ENCODE measurements at regions not wholly inside any gene's neighbourhood (a gene's known extent, or its start where the extent isn't known, plus 50 kb on each side); places are given as distances from the start of the nearest gene placed in this dataset.

GRCh38 chr10:57260175-57260574, 899.1 kb upstream of the ZWINT start:
- no peaks in the 10 kb centered on the region for H3K9me3 ChIP-seq
- no peaks in the 10 kb centered on the region for H3K36me3 ChIP-seq
- 86 to 87% methylated on average over 2 of the region's 2 CpGs for WGBS, 2 donors
- no peak overlapping the region for H3K4me3 ChIP-seq
- intact Hi-C loops (cut with DNase I): no loop called here
- H3K27me3 ChIP-seq: no peaks in the 10 kb centered on the region
- no peak overlapping the region for H3K27ac ChIP-seq
- H3K4me1 ChIP-seq: no peaks in the 10 kb centered on the region
- DNase-seq: no peak
- TF ChIP-seq CTCF (IDR thresholded peaks at IDR 0.05) (no peak), POLR2A (IDR thresholded peaks at IDR 0.05) (no peak)

- H3K27me3 ChIP-seq: no peaks in the 10 kb centered on the region
- H3K4me3 ChIP-seq: no peak overlapping the region
- no peak for TF ChIP-seq CTCF (IDR thresholded peaks at IDR 0.05)
- intact Hi-C loops (cut with DNase I): no loop called here
- 59 to 86% methylated on average over 6 to 7 of the region's 32 CpGs for WGBS, 2 donors
- no peak for DNase-seq
- H3K27ac ChIP-seq: no peak overlapping the region
- peaks cover 0 to 7% (median 0%) of the 10 kb centered on the region in 3 donors for H3K9me3 ChIP-seq
- H3K4me1 ChIP-seq: no peaks in the 10 kb centered on the region
- no peaks in the 10 kb centered on the region for H3K36me3 ChIP-seq
Measured at GRCh38 chr10:57249615-57250281, 888.7 kb upstream of the ZWINT start.

GRCh38 chr10:57247271-57247670, 886.2 kb upstream of the ZWINT start:
- Histone ChIP-seq H3K27me3 (no peaks in the 10 kb centered on the region), H3K36me3 (no peaks in the 10 kb centered on the region), H3K4me3 (no peak overlapping the region), H3K4me1 (no peaks in the 10 kb centered on the region), H3K9me3 (peaks cover 0 to 7% (median 0%) of the 10 kb centered on the region in 3 donors), H3K27ac (no peak overlapping the region)
- 40 to 43% methylated on average over 4 of the region's 4 CpGs for WGBS, 2 donors
- no peak for DNase-seq
- intact Hi-C loops (cut with DNase I): no loop called here
- TF ChIP-seq POLR2A (IDR thresholded peaks at IDR 0.05): no peak

- Histone ChIP-seq H3K4me3 (no peak overlapping the region), H3K9me3 (peaks cover 0 to 4% (median 4%) of the 10 kb centered on the region in 3 donors), H3K27me3 (no peaks in the 10 kb centered on the region), H3K27ac (no peak overlapping the region), H3K4me1 (no peaks in the 10 kb centered on the region), H3K36me3 (no peaks in the 10 kb centered on the region)
- no peak for DNase-seq
- no peak for TF ChIP-seq POLR2A (IDR thresholded peaks at IDR 0.05)
- no peak for TF ChIP-seq CTCF (IDR thresholded peaks at IDR 0.05)
- WGBS, 2 donors: 46 to 51% methylated on average over 3 of the region's 3 CpGs
- intact Hi-C loops (cut with DNase I): no loop called here
Measured at GRCh38 chr10:57225920-57226319, 864.9 kb upstream of the ZWINT start.

- Histone ChIP-seq H3K27ac (no peak overlapping the region), H3K4me1 (no peaks in the 10 kb centered on the region), H3K27me3 (no peaks in the 10 kb centered on the region), H3K4me3 (no peak overlapping the region), H3K9me3 (no peaks in the 10 kb centered on the region), H3K36me3 (no peaks in the 10 kb centered on the region)
- WGBS, 2 donors: 27 to 60% methylated on average over 2 of the region's 2 CpGs
- TF ChIP-seq POLR2A (IDR thresholded peaks at IDR 0.05): no peak
- no peak for TF ChIP-seq CTCF (IDR thresholded peaks at IDR 0.05)
- intact Hi-C loops (cut with DNase I): no loop called here
- DNase-seq: no peak
Measured at GRCh38 chr10:57224811-57225210, 863.8 kb upstream of the ZWINT start.

- no peak for TF ChIP-seq POLR2A (IDR thresholded peaks at IDR 0.05)
- no peak for TF ChIP-seq CTCF (IDR thresholded peaks at IDR 0.05)
- Histone ChIP-seq H3K4me1 (no peaks in the 10 kb centered on the region), H3K4me3 (no peak overlapping the region), H3K27me3 (no peaks in the 10 kb centered on the region), H3K9me3 (no peaks in the 10 kb centered on the region), H3K27ac (no peak overlapping the region), H3K36me3 (no peaks in the 10 kb centered on the region)
- no peak for DNase-seq
- WGBS, 2 donors: 39 to 42% methylated on average over 2 of the region's 2 CpGs
- intact Hi-C loops (cut with DNase I): no loop called here
Measured at GRCh38 chr10:57222603-57223002, 861.5 kb upstream of the ZWINT start.

All from esophagus squamous epithelium (tissue), 5 donors.